Activated CD8-positive, alpha-beta memory T cell treated with anti-CD3 and anti-CD28 coated beads, Interleukin-2, amount 50 U/mL, for 1 hour (primary cell): ENCODE measurements at regions not wholly inside any gene's neighbourhood (a gene's known extent, or its start where the extent isn't known, plus 50 kb on each side); places are given as distances from the start of the nearest gene placed in this dataset.

Experiments used
- DNase-seq: peaks from one replicate; pipeline ENCODE4 v3.0.0-alpha.2; 2020; ENCODE audit errors: extremely low read depth

DNA sequence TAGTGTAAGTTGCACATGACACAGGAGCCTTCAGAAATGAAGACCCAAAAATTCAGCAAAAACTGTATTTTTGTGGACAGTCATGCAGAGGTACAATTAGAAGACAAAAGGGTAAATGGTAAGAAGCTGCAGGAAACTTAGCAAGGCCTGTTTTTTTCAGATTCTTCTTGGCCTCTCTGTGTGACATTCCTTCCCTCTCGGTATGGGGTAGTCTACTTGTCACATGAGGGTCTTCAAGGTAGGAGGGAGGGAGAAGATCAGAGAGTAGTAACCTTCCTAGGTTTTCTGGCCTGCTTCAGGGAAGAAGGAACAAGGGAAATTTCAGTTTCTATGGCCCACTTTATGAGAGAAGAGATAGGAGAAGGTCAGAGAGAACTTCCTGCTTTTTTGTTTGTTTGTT is 230.4 kb upstream of the PPP1R2C start:
- DNase-seq, result no peak

DNA sequence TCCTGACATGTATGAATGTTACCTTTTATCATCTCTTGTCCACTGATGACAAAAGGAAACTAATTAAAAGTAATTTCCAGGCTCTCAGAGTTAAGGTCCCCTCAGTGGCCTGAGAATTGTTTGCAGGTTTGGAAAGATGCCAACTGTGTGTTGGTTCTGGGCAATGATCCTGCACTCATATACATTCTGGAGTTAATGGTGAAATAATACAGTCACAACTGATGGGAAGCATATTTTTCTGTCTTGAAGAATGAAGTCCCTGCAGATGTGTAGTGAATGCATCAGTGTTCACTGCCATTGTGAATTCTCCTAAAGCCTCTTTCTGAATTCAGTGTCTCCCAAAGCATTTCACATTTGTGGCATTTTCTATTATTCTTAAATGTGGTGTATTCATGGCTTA is 238.1 kb upstream of the PPP1R2C start:
- no peak for DNase-seq

GRCh38 chrX:43018031-43018430 is 240.1 kb upstream of the PPP1R2C start:
- DNase-seq, result no peak

- DNase-seq, result no peak
These were observed 241.1 kb upstream of the PPP1R2C start for GRCh38 chrX:43019021-43019420.

GRCh38 chrX:43025806-43026315 is 247.9 kb upstream of the PPP1R2C start:
- DNase-seq, result no peak

GRCh38 chrX:43064096-43064495 is 286.1 kb upstream of the PPP1R2C start:
- DNase-seq, result no peak

DNA sequence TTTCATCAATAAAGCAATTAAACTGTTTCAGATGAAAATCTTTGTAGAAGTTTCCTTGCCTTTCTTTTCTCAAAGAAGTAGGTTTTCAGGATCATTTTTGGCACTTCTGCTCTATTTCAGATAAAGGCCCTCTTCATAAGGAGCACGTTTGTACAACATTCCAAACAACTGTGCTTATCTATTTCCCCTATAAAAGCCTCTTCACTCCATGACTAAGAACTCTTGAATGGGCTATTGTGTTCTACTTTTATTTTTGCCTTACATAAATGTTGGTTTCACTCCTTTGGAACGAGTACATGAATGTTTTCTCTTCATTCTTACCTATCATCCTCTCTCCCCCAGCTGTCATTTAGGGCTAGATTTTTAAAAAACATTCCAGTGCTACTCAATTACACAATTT is 288.0 kb upstream of the PPP1R2C start:
- no peak for DNase-seq

GRCh38 chrX:43068639-43069038 is 290.7 kb upstream of the PPP1R2C start:
- DNase-seq, result no peak

GRCh38 chrX:43083016-43083415 is 305.1 kb upstream of the PPP1R2C start:
- no peak for DNase-seq

DNA sequence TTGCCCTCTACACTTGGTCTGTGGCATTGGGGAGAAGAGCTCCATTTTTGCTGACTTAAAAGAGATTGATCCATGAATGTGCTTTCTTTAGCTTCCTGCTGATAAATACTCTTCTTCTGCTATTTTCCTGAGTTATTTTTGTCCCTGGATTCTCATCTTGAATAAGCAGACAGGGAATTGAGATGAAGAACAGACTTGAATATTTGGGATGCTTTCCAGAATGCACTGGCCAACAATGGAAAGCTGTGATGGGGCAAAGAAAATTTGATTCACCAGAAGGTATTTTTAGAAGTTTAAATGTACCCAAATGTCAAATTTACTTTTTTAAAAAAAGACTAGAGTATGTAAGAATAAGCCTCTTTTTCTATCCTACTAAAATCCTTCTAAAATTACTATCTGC is 309.9 kb upstream of the PPP1R2C start:
- DNase-seq, result no peak

DNA sequence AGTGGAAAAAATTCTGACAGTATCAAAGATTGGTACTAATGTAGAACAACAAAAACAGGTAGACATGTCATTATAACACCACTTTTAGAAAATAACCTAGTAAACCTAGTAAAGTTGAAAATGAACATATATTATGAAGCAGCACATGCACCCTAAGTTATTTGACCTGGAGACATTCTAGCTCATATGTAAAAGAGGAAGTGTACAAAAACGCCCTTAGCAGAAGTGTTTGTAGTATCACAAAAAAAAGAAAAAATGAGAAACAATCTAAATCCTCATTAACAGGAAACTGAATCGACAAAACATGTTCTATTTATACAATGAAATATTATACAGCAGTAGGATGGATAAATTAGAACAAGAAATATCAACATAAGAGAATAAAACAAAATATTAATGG is 318.9 kb upstream of the PPP1R2C start:
- DNase-seq, result no peak

DNA sequence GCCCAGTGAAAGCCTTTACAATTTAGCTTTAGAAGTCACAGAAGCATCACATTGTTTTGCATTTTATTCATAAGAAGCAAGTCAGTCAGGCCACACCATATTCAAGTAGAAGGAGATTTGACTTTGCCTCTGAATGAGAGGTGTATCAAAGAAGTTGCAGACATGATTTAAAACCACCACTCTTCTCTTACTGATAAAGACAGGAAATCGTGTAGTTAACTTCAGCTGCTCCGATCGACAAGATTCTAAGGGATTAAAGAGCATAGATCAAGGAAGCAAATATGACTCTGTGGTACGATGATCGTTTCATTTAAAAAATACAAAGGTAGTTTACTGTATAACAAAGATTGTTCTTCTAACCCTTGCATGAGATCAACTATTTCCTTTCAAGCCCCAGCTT is 328.0 kb upstream of the PPP1R2C start:
- no peak for DNase-seq

- no peak for DNase-seq
These were observed 330.9 kb upstream of the PPP1R2C start for GRCh38 chrX:43108828-43109227.

GRCh38 chrX:43121637-43122036 is 343.7 kb upstream of the PPP1R2C start:
- DNase-seq, result no peak

DNA sequence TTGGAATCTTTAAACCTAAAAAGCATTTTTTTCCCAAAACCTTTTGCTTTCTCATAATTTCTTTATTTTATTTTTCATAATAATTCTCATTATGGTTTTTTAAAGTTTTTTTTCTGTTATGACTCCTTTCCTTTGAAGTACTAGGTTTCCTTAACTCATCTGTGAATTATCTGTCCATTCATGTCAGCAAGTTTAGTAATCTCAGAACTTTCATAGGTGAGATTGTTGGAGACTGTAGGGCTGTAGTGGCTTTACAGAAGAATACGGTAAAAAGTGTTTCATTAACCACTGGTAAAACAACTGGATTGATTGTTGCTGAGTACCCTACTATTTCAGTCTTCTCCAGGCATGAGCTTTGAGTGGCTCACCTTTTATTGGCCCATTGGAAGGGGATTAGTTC is 361.7 kb upstream of the PPP1R2C start:
- no peak for DNase-seq

GRCh38 chrX:43140582-43140981 is 362.6 kb upstream of the PPP1R2C start:
- DNase-seq, result no peak

GRCh38 chrX:43141885-43142284 is 363.9 kb upstream of the PPP1R2C start:
- no peak for DNase-seq

- no peak for DNase-seq
These were observed 370.3 kb upstream of the PPP1R2C start for GRCh38 chrX:43148305-43148704.

DNA sequence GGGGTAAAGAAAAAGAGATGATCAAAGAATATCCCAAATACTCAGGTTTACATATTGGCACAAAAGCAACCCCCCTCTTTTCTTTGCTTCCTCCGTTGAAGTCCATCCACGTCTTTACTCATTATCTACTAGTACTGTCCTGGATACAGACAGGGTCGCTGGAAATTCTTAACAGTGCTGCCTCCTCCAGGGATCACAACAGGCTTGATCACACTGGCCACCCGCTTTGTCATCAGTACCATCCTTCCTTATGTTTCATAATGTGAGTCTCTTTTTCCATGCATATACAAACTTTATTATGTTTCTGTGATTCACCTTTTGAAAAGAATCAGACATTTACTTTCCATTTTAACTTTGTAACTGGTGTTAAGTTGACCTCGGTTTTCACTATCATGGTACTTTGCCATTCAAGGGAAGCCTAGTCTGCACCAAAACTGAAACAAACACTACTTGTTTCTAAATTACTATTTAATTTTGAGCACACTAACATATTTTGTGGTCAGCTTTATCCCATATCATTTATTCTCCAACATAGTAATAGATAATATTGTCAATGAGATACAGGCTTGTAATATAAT is 387.5 kb upstream of the PPP1R2C start:
- DNase-seq, result no peak

DNA sequence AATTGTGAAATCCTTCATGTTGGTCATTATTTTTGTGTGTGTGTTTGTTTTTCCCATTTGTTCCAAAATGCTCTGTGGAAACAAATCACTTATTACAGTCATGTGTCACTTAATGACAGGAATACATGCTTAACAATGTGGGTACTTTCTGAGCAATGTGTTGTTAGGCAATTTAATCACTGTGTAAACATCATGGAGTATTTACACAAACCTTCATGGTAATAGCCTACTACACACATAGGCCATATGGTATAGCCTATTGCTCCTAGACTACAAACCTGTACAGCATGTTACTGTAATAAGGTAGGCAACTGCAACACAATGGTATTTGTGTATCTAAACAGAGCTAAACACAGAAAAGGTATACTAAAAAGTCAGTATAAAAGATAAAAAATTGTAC is 388.9 kb upstream of the PPP1R2C start:
- no peak for DNase-seq

GRCh38 chrX:43175434-43175833 is 397.5 kb upstream of the PPP1R2C start:
- no peak for DNase-seq

- no peak for DNase-seq
These were observed 398.7 kb upstream of the PPP1R2C start for GRCh38 chrX:43176686-43177085.

DNA sequence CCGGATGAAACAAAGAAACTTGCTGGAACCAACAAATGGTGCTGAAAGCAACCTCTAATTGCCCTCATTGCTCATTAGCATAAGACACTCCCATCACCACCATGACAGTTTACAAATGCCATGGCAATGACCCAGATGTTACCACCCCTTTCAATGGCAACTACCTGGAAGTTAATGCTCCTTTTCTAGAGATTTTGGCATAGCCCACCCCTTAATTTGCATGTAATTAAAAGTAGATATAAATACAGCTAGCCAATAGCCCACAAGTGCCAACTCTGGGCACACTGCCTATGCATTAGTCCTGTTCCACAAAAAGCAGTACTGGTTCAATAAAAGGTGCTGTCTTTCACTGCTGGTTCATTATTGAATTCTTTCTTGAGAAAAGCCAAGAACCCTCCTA is 410.3 kb upstream of the PPP1R2C start:
- DNase-seq, result no peak

GRCh38 chrX:43211570-43211969 is 433.6 kb upstream of the PPP1R2C start:
- DNase-seq, result no peak
